AG09319 (cell line): ENCODE measurements at regions not wholly inside any gene's neighbourhood (a gene's known extent, or its start where the extent isn't known, plus 50 kb on each side); places are given as distances from the start of the nearest gene placed in this dataset.
"Not testable (repeated sequence)": the region's sequence is repeated elsewhere in the genome, so short reads cannot be mapped to it uniquely, and the experiment has no call there.

Source experiments
- DNase-seq: peaks from one replicate; pipeline ENCODE4 v3.0.0-alpha.2; 2010; ENCODE audit warnings: low read depth; ENCODE audit errors: extremely low read depth
- CTCF ChIP-seq: IDR thresholded peaks from 2 replicates; pipeline ENCODE4 v1.5.1; 2011; ENCODE audit warnings: low read depth, mild to moderate bottlenecking, inconsistent platforms, low read length, moderate library complexity

DNA sequence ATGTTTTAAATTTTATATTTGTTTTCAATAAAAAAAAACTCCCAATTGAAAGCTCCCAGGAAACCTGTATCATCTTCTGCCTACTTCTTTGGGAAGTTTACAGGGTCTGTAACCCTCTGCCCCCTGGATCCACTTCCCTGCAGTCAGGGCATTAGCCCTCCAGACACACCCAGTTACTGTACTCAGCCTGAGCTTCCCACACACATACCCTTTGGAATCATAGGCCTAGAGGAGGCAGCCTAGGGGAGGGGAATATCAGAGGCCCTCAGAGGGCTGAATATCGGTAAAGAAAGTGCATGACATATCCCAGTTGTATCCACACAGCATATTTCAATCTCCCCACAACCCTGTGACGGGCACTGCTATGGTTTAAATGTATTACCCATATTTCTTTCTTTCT is 56.2 kb upstream of the TFPI start:
- not testable (repeated sequence) for DNase-seq

DNA sequence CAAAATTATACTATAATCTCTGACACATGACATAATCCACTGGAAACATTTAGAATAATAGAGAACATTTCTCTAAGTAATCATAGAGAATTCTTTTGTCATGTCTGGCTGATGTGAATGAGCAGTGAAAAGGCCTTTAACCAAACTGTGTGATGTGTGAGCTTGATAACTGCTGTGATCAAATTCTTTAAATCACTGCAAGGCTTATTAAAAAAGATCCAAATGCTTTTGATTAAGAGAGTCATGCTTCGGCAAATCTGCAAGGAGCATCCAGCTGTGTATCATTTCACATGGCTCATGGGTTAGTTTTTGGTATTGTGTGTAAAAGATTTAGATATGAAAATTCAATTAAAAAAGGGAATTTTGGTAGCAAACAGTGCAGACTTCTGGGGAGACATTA is 58.6 kb upstream of the TFPI start:
- TF ChIP-seq CTCF: no peak
- no peak for DNase-seq

- DNase-seq: no peak
- no peak for TF ChIP-seq CTCF
Observed at GRCh38 chr2:187614756-187615155, 60.5 kb upstream of the TFPI start.

DNA sequence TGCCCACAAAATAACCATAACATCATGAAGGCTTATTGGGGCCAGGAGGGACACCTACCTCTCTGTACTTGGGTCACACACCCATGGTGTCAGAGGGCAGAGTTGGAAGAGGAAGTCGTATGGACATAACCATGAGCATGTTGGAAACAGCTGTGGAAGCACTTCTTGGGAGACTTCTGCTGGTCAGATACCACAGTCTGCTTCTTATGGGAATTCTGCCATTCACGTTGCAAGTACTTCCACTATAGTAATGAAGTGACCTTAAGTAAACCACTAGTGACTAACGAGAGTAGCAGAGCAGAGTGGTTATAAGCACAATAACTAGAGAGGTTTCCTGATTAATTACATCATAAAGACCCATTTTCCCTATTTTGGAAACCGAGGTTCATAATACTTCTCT is 61.1 kb upstream of the TFPI start:
- DNase-seq: no peak

GRCh38 chr2:187615902-187616301 is 61.7 kb upstream of the TFPI start:
- no peak for DNase-seq
- no peak for TF ChIP-seq CTCF

More for the DNA sequence above, 61.1 kb upstream of the TFPI start:
- no peak for TF ChIP-seq CTCF

DNA sequence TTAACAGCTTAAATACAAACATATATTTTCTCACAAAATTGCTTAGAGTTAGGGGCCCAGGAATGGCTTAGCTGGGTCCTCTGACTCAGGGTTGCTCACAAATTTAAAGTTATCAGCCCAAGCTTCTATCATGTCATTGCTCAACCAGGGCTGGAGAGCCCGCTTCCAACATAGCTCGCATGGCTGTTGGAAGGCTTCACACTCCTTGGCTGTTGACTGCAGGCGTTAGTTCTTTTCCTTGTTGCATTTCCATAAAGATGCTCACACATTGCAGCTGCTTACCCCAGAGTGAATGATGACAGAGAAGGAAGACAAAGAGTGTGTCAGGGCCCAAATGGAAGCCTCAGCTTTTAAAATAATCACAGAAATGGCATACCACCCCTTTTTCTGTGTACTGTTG is 62.9 kb upstream of the TFPI start:
- DNase-seq: no peak
- TF ChIP-seq CTCF: no peak

GRCh38 chr2:187617905-187618304 is 63.7 kb upstream of the TFPI start:
- DNase-seq: no peak
- TF ChIP-seq CTCF: no peak

DNA sequence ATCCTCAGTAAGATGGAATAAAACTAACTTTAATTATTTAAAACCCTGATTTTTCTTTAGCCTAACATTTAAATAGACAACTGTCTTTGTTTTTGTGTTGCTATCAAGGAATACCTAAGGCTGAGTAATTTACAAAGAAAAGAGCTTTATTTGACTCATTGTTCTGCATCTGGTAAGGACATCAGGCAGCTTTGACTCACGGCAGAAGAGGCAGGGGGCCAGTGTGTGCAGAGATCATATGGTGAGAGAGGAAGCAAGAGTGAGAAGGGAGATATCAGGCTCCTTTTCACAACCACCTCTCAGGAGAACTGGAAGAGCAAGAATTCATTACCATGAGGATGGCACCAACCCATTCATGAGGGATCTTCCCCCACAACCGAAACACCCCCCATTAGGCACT is 64.6 kb upstream of the TFPI start:
- no peak for TF ChIP-seq CTCF
- DNase-seq: no peak
